ENCODE measurements at regions not wholly inside any gene's neighbourhood (a gene's known extent, or its start where the extent isn't known, plus 50 kb on each side); places are given as distances from the start of the nearest gene placed in this dataset.

GRCh38 chr4:43525646-43526045, 633.1 kb downstream of the GRXCR1 start:
- TF ChIP-seq CTCF (IDR thresholded peaks at IDR 0.05; ENCODE audit: low read depth, low read length, missing control alignments): no peak
- DNase-seq (ENCODE audit: low read depth): no peak
- no peak overlapping the region for H3K4me3 ChIP-seq (ENCODE audit: low read depth, low read length)

GRCh38 chr4:43547561-43547960, 655.0 kb downstream of the GRXCR1 start:
- no peak for TF ChIP-seq CTCF (IDR thresholded peaks at IDR 0.05; ENCODE audit: low read depth, low read length, missing control alignments)
- no peak overlapping the region for H3K4me3 ChIP-seq (ENCODE audit: low read depth, low read length)
- DNase-seq (ENCODE audit: low read depth): no peak

- no peak for TF ChIP-seq CTCF (IDR thresholded peaks at IDR 0.05; ENCODE audit: low read depth, low read length, missing control alignments)
- no peak overlapping the region for H3K4me3 ChIP-seq (ENCODE audit: low read depth, low read length)
- no peak for DNase-seq (ENCODE audit: low read depth)
These were observed 658.6 kb downstream of the GRXCR1 start for GRCh38 chr4:43550981-43551627.

GRCh38 chr4:43556262-43556661, 663.7 kb downstream of the GRXCR1 start:
- DNase-seq (ENCODE audit: low read depth): no peak
- TF ChIP-seq CTCF (IDR thresholded peaks at IDR 0.05; ENCODE audit: low read depth, low read length, missing control alignments): no peak
- H3K4me3 ChIP-seq (ENCODE audit: low read depth, low read length): no peak overlapping the region

- no peak for TF ChIP-seq CTCF (IDR thresholded peaks at IDR 0.05; ENCODE audit: low read depth, low read length, missing control alignments)
- DNase-seq (ENCODE audit: low read depth): no peak
- H3K4me3 ChIP-seq (ENCODE audit: low read depth, low read length): no peak overlapping the region
These were observed 667.5 kb downstream of the GRXCR1 start for GRCh38 chr4:43560047-43560446.

GRCh38 chr4:43564107-43564506, 671.6 kb downstream of the GRXCR1 start:
- DNase-seq (ENCODE audit: low read depth): no peak
- no peak overlapping the region for H3K4me3 ChIP-seq (ENCODE audit: low read depth, low read length)
- TF ChIP-seq CTCF (IDR thresholded peaks at IDR 0.05; ENCODE audit: low read depth, low read length, missing control alignments): no peak

GRCh38 chr4:43564591-43564990, 672.1 kb downstream of the GRXCR1 start:
- DNase-seq (ENCODE audit: low read depth): no peak
- no peak for TF ChIP-seq CTCF (IDR thresholded peaks at IDR 0.05; ENCODE audit: low read depth, low read length, missing control alignments)
- no peak overlapping the region for H3K4me3 ChIP-seq (ENCODE audit: low read depth, low read length)

Data from GM12864 (cell line).